Smooth muscle cell (in vitro differentiated cells): ENCODE measurements at regions not wholly inside any gene's neighbourhood (a gene's known extent, or its start where the extent isn't known, plus 50 kb on each side); places are given as distances from the start of the nearest gene placed in this dataset.

Experiments used
- DNase-seq: peaks from one replicate; lab custom pipeline; 2025; ENCODE audit not compliant: unreplicated experiment; lab: John Stamatoyannopoulos, UW
- H2AFZ ChIP-seq: fragments of 200-600 bp; sonication (generic); 2 replicates; pipeline ENCODE4 v1.6.0; 2016; ENCODE audit warnings: antibody characterized with exemption, low read depth, mild to moderate bottlenecking
- H3F3A ChIP-seq: fragments of 200-600 bp; sonication (generic); 2 replicates; pipeline ENCODE4 v1.6.0; 2017; ENCODE audit warnings: antibody characterized with exemption, low read depth
- H3K27ac ChIP-seq: fragments of 200-600 bp; sonication (generic); 2 replicates; pipeline ENCODE4 v1.5.1; 2016; ENCODE audit warnings: low read depth, mild to moderate bottlenecking
- H3K27me3 ChIP-seq: fragments of 200-600 bp; sonication (generic); 2 replicates; pipeline ENCODE4 v1.6.1; 2016; ENCODE audit warnings: low read depth, mild to moderate bottlenecking
- H3K36me3 ChIP-seq: fragments of 200-600 bp; sonication (generic); 2 replicates; pipeline ENCODE4 v1.5.1; 2016; ENCODE audit warnings: low read depth
- H3K4me1 ChIP-seq: fragments of 200-600 bp; sonication (generic); 2 replicates; pipeline ENCODE4 v1.5.1; 2016; ENCODE audit warnings: low read depth
- H3K4me2 ChIP-seq: fragments of 200-600 bp; sonication (generic); 2 replicates; pipeline ENCODE4 v1.6.0; 2016; ENCODE audit warnings: mild to moderate bottlenecking
- H3K4me3 ChIP-seq: fragments of 200-600 bp; sonication (generic); 2 replicates; pipeline ENCODE4 v1.5.1; 2016; ENCODE audit warnings: mild to moderate bottlenecking
- H3K79me2 ChIP-seq: fragments of 200-600 bp; sonication (generic); 2 replicates; pipeline ENCODE4 v1.6.0; 2016; ENCODE audit warnings: low read depth, mild to moderate bottlenecking
- H3K9ac ChIP-seq: fragments of 200-600 bp; sonication (generic); 2 replicates; pipeline ENCODE4 v1.6.0; 2016; ENCODE audit warnings: low read depth
- H3K9me3 ChIP-seq: fragments of 200-600 bp; sonication (generic); replicated peaks from 2 replicates; pipeline ENCODE4 v1.5.1; 2016; ENCODE audit warnings: low read depth
- H4K20me1 ChIP-seq: fragments of 200-600 bp; sonication (generic); 2 replicates; pipeline ENCODE4 v1.6.0; 2016; ENCODE audit warnings: low read depth
- CTCF ChIP-seq: fragments of 200-600 bp; sonication (generic); IDR thresholded peaks from 2 replicates; pipeline ENCODE4 v1.5.1; 2017; ENCODE audit warnings: borderline replicate concordance, mild to moderate bottlenecking, antibody characterized with exemption; ENCODE audit not compliant: insufficient read depth, poor library complexity, severe bottlenecking
- WGBS: methylation state at CpG from one replicate; pipeline ENCODE4 v1.1.7; 2016; ENCODE audit warnings: low lambda C conversion rate; 5-methylcytosine and 5-hydroxymethylcytosine counted together

DNA sequence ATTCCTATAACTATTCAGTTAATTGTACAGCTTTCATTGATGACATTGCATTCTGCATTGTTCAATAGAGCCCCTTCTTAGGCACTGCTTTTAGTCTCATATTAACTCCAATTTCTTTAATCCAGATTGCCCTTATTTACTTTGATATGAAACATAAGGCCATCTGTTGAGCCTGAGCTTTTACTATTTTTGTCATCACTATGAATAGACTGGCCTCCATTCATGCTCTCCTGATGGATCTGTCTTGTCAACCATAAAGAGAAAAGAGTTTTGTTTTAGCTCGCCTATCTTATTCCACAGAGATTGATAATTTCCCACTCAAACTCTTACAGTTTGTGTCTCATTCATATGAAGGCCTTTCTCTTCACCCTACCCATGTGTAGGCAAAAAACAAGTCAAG lies 159.2 kb upstream of the DTNA start:
- Histone ChIP-seq H3K27me3 (no peaks in the 10 kb centered on the region), H3K9me3 (no peaks in the 10 kb centered on the region), H3K79me2 (no peaks in the 10 kb centered on the region), H3K27ac (no peak overlapping the region), H3K9ac (no peak overlapping the region), H3K4me3 (no peak overlapping the region), H3F3A (no peaks in the 10 kb centered on the region), H3K36me3 (no peaks in the 10 kb centered on the region), H3K4me2 (no peak overlapping the region), H3K4me1 (peaks cover 7% of the 10 kb centered on the region), H2AFZ (no peak overlapping the region), H4K20me1 (no peaks in the 10 kb centered on the region)
- TF ChIP-seq CTCF = no peak
- no peak for DNase-seq
- WGBS = 92% methylated on average over 1 of the region's 1 CpG

DNA sequence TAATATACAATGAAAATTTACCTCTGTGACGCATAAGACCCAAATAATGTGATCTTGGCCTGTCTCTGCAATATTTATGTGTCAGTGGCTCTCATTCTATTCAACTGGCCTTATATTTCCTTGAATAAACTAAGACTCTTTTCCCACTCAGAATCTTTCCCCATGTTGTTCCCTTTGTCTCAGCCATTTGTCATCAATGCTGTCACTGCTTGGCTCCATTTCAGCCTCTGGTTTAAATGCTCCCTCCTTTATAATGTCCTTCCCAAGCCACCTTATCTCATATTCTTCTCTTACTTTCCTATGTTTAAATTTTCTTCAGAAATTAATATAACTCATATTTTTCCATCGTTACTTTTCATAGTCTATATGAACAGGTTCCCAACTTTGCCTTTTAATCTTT lies 158.3 kb upstream of the DTNA start:
- Histone ChIP-seq H3F3A (no peaks in the 10 kb centered on the region), H3K9me3 (no peaks in the 10 kb centered on the region), H3K79me2 (no peaks in the 10 kb centered on the region), H3K36me3 (no peaks in the 10 kb centered on the region), H3K4me1 (peaks cover 7% of the 10 kb centered on the region), H4K20me1 (no peaks in the 10 kb centered on the region), H3K27ac (no peak overlapping the region), H2AFZ (no peak overlapping the region), H3K4me2 (no peak overlapping the region), H3K9ac (no peak overlapping the region), H3K4me3 (no peak overlapping the region), H3K27me3 (no peaks in the 10 kb centered on the region)
- WGBS = 92% methylated on average over 2 of the region's 2 CpGs
- TF ChIP-seq CTCF = no peak
- DNase-seq = no peak

DNA sequence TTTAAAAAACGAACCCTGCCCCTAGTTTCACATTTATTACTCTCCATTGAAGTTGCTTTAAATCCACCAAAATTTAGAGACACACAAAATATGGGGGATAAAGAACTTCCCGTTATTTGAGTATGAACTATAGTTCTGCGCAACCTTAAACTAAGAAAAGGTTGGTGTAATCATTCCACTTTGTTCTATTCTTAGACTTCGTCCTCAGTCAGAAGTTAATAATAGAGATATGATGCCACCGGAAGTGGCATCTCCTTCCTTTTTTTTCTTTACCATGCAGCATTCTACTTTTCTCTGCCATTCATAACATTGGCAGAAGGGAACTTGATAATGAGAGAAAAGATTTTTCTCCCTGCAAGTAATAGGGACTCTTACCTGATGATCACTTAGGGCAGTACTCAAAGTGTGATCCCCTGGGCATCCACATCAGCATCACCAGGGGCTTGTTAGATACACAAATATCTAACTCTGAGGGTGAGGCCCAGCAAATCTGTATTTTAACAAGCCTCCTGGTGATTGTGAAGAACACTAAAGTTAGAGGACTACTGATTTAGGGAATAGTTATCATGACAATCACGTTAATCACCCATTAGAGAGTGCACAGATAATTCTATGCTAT lies 147.7 kb upstream of the DTNA start:
- 83% methylated on average over 6 of the region's 6 CpGs for WGBS

More for the DNA sequence above, 147.7 kb upstream of the DTNA start:
- H3K36me3 ChIP-seq = no peaks in the 10 kb centered on the region
- H4K20me1 ChIP-seq = no peaks in the 10 kb centered on the region
- H3K27ac ChIP-seq = no peak overlapping the region
- no peak overlapping the region for H3K4me3 ChIP-seq
- no peaks in the 10 kb centered on the region for H3K79me2 ChIP-seq
- no peak overlapping the region for H3K4me2 ChIP-seq
- no peak overlapping the region for H2AFZ ChIP-seq
- TF ChIP-seq CTCF = no peak
- no peaks in the 10 kb centered on the region for H3K9me3 ChIP-seq
- no peak for DNase-seq
- H3K27me3 ChIP-seq = no peaks in the 10 kb centered on the region
- H3K9ac ChIP-seq = no peak overlapping the region
- no peaks in the 10 kb centered on the region for H3F3A ChIP-seq
- no peaks in the 10 kb centered on the region for H3K4me1 ChIP-seq
